Mesenchymal stem cell (in vitro differentiated cells and primary cell): ENCODE measurements at regions not wholly inside any gene's neighbourhood (a gene's known extent, or its start where the extent isn't known, plus 50 kb on each side); places are given as distances from the start of the nearest gene placed in this dataset.

Source experiments
- DNase-seq: peaks from one replicate; pipeline ENCODE4 v3.0.0-alpha.2; 2013
- H2AFZ ChIP-seq: one replicate; pipeline ENCODE4 v1.6.1; 2013; ENCODE audit warnings: low read depth, mild to moderate bottlenecking, control low read depth, inconsistent platforms, low read length, moderate library complexity
- H2AK5ac ChIP-seq: 2 replicates; pipeline ENCODE4 v1.6.1; 2013; ENCODE audit warnings: low read length, moderate library complexity, mild to moderate bottlenecking, inconsistent platforms; ENCODE audit not compliant: severe bottlenecking
- H2BK120ac ChIP-seq: one replicate; pipeline ENCODE4 v1.6.1; 2013; ENCODE audit warnings: low read depth, mild to moderate bottlenecking, inconsistent platforms, low read length, moderate library complexity
- H2BK12ac ChIP-seq, 2 experiments: one replicate each; pipeline ENCODE4 v1.6.1; 2013; ENCODE audit warnings: inconsistent platforms in 2 of 2, low read length in 2 of 2, mild to moderate bottlenecking in 2 of 2, moderate library complexity in 2 of 2, control low read depth in 1 of 2
- H2BK15ac ChIP-seq: one replicate; pipeline ENCODE4 v1.6.1; 2013; ENCODE audit warnings: mild to moderate bottlenecking, low read depth, inconsistent platforms; ENCODE audit not compliant: poor library complexity, severe bottlenecking
- H2BK5ac ChIP-seq: 2 replicates; pipeline ENCODE4 v1.6.1; 2013; ENCODE audit warnings: low read depth, mild to moderate bottlenecking, low read length, control low read depth, inconsistent platforms; ENCODE audit not compliant: poor library complexity, severe bottlenecking
- H3K14ac ChIP-seq, 2 experiments: one replicate each; pipeline ENCODE4 v1.6.1; 2013; ENCODE audit warnings: inconsistent platforms in 2 of 2, low read length in 2 of 2, control low read depth in 1 of 2, mild to moderate bottlenecking in 1 of 2, moderate library complexity in 1 of 2
- H3K18ac ChIP-seq, 2 experiments: one replicate each; pipeline ENCODE4 v1.6.1; 2013; ENCODE audit warnings: inconsistent platforms in 2 of 2, low read length in 2 of 2, control low read depth in 1 of 2, low read depth in 1 of 2, mild to moderate bottlenecking in 1 of 2
- H3K23ac ChIP-seq, 2 experiments: one replicate each; pipeline ENCODE4 v1.6.1; 2013; ENCODE audit warnings: inconsistent platforms in 2 of 2, low read length in 2 of 2, mild to moderate bottlenecking in 2 of 2, moderate library complexity in 2 of 2, control low read depth in 1 of 2
- H3K27ac ChIP-seq: 2 replicates; pipeline ENCODE4 v1.5.1; 2013; ENCODE audit warnings: mild to moderate bottlenecking, moderate library complexity, low read length, control low read depth, inconsistent platforms; ENCODE audit not compliant: poor library complexity, severe bottlenecking
- H3K27me3 ChIP-seq, 2 experiments: 2 replicates each; pipeline versions ENCODE4 v1.6.1 to v1.7.0; 2013; ENCODE audit warnings: low read length in 2 of 2, mild to moderate bottlenecking in 2 of 2, moderate library complexity in 2 of 2, control low read depth in 1 of 2, inconsistent platforms in 1 of 2; ENCODE audit not compliant: control insufficient read depth in 1 of 2, insufficient read depth in 1 of 2
- H3K36me3 ChIP-seq, 2 experiments: 2 replicates each; pipeline versions ENCODE4 v1.6.1 to v1.7.0; 2013; ENCODE audit warnings: low read length in 2 of 2, control low read depth in 1 of 2, inconsistent platforms in 1 of 2, low read depth in 1 of 2, mild to moderate bottlenecking in 1 of 2; ENCODE audit not compliant: insufficient read depth in 2 of 2, control insufficient read depth in 1 of 2
- H3K4ac ChIP-seq, 2 experiments: one replicate each; pipeline ENCODE4 v1.6.1; 2013; ENCODE audit warnings: inconsistent platforms in 2 of 2, low read length in 2 of 2, mild to moderate bottlenecking in 2 of 2, moderate library complexity in 2 of 2, control low read depth in 1 of 2, low read depth in 1 of 2
- H3K4me1 ChIP-seq: 2 replicates; pipeline ENCODE4 v1.6.1; 2013; ENCODE audit warnings: low read depth, low read length, control low read depth; ENCODE audit not compliant: control insufficient read depth, insufficient read depth
- H3K4me2 ChIP-seq: 2 replicates; pipeline ENCODE4 v1.6.1; 2013; ENCODE audit warnings: low read length, mild to moderate bottlenecking, inconsistent platforms; ENCODE audit not compliant: poor library complexity, severe bottlenecking
- H3K4me3 ChIP-seq, 2 experiments: 2 replicates each; pipeline versions ENCODE4 v1.5.1 to v1.7.0; 2013; ENCODE audit warnings: low read length in 2 of 2, mild to moderate bottlenecking in 2 of 2, control low read depth in 1 of 2, low read depth in 1 of 2; ENCODE audit not compliant: insufficient read depth in 1 of 2
- H3K79me1 ChIP-seq: replicated peaks from 2 replicates; pipeline ENCODE4 v1.6.1; 2013; ENCODE audit warnings: mild to moderate bottlenecking, control low read depth, low read length, inconsistent platforms; ENCODE audit not compliant: poor library complexity, severe bottlenecking
- H3K9ac ChIP-seq: 2 replicates; pipeline ENCODE4 v1.7.0; 2013; ENCODE audit warnings: mild to moderate bottlenecking, low read length, moderate library complexity
- H3K9me3 ChIP-seq: 2 replicates; pipeline ENCODE4 v1.7.0; 2013; ENCODE audit warnings: mild to moderate bottlenecking, low read length; ENCODE audit not compliant: control insufficient read depth
- H4K8ac ChIP-seq: one replicate; pipeline ENCODE4 v1.6.1; 2013; ENCODE audit warnings: inconsistent platforms, mild to moderate bottlenecking, low read length, moderate library complexity
- H4K91ac ChIP-seq: one replicate; pipeline ENCODE4 v1.6.1; 2013; ENCODE audit warnings: mild to moderate bottlenecking, low read length, inconsistent platforms
- WGBS: methylation state at CpG from one replicate; pipeline ENCODE4 v1.1.7; 2013; ENCODE audit warnings: mixed read lengths; 5-methylcytosine and 5-hydroxymethylcytosine counted together

DNA sequence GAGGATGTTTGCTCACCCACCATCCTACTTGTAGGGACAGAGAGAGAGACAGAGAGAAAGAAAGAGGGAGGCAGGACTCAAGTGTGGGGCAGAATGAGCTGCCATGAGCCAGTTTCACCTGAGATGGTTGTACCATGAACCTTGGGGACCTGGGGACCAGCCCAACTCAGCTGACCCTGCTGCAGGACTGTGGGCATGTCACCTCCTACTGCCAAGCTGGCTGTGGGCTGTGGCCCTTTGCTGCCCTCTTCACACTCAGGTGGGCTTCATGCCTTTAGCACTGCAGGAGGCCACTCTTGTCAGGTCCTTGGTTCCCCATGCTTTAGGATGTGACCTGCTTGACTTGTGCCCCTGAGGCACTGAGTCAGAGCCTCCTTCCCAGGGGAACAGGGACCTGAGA lies 108.2 kb upstream of the PCBD1 start:
- H3K9me3 ChIP-seq: no peaks in the 10 kb centered on the region
- H3K27ac ChIP-seq: no peak overlapping the region
- H2AK5ac ChIP-seq: no peak overlapping the region
- H3K23ac ChIP-seq: no peak overlapping the region
- no peak overlapping the region for H4K8ac ChIP-seq
- H3K9ac ChIP-seq: no peak overlapping the region
- H3K36me3 ChIP-seq: no peaks in the 10 kb centered on the region
- H3K79me1 ChIP-seq: no peaks in the 10 kb centered on the region
- no peak overlapping the region for H3K4ac ChIP-seq
- no peak for DNase-seq
- H3K27me3 ChIP-seq: peaks cover 56 to 86% of the 10 kb centered on the region in 2 experiments
- H3K18ac ChIP-seq: no peak overlapping the region
- H2BK120ac ChIP-seq: no peak overlapping the region
- H2BK5ac ChIP-seq: no peak overlapping the region
- H3K4me2 ChIP-seq: no peak overlapping the region
- H3K14ac ChIP-seq: no peak overlapping the region
- H2BK15ac ChIP-seq: no peak overlapping the region
- no peak overlapping the region for H3K4me3 ChIP-seq
- no peaks in the 10 kb centered on the region for H3K4me1 ChIP-seq
- no peak overlapping the region for H4K91ac ChIP-seq
- no peak overlapping the region for H2AFZ ChIP-seq
- no peak overlapping the region for H2BK12ac ChIP-seq

DNA sequence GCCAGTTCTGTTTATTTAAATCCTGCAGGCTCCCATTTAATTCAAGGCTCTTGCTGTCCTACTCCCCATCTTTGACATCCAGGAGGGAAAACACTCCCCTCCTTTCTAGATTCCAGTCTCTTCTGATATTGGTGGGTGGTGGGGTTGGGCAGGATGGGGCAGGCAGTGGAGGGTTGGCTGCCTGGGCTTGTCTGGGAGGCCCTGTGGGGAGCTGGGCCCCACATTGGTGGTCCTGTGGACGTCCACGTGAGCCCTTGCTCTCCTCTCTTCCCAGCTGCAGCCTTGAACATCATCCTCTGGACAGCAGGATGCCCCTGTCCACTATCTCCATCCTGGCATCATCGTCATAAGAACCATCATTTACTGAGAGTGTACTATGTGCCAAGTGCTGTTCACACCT lies 108.9 kb upstream of the PCBD1 start:
- Histone ChIP-seq H4K8ac (no peak overlapping the region), H3K4ac (no peak overlapping the region), H2AFZ (no peak overlapping the region), H3K4me2 (no peak overlapping the region), H3K9me3 (no peaks in the 10 kb centered on the region), H3K4me3 (no peak overlapping the region), H3K18ac (no peak overlapping the region), H2BK15ac (no peak overlapping the region), H3K27me3 (peaks cover 55 to 86% of the 10 kb centered on the region in 2 experiments), H3K9ac (no peak overlapping the region), H3K79me1 (no peaks in the 10 kb centered on the region), H3K14ac (no peak overlapping the region), H3K36me3 (no peaks in the 10 kb centered on the region), H3K27ac (no peak overlapping the region), H4K91ac (no peak overlapping the region), H2BK5ac (no peak overlapping the region), H2BK120ac (no peak overlapping the region), H2BK12ac (no peak overlapping the region), H3K4me1 (no peaks in the 10 kb centered on the region), H2AK5ac (no peak overlapping the region), H3K23ac (no peak overlapping the region)
- DNase-seq: no peak
- 34% methylated on average over 3 of the region's 3 CpGs for WGBS

DNA sequence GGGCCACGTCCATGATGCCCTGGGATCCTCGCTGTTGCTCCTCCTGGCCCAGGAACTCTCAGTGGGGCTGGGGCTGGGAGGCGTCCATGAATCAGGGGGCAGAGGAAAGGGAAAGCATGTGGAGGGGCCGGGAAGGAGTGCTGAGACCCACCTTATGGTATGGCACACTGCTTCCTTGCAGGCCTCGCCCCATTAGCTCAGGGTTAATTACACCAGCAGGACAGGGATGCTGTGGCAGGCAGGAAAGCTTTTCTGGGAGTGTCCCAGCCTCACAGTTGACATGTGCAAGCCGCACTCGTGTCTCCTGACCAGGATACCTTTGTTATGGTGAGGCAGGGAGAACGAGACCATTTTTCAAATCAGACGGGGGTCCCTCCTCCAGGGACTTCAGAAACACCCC lies 109.7 kb upstream of the PCBD1 start:
- Histone ChIP-seq H3K4me2 (no peak overlapping the region), H2BK5ac (no peak overlapping the region), H2BK120ac (no peak overlapping the region), H3K4me1 (no peaks in the 10 kb centered on the region), H3K9ac (no peak overlapping the region), H3K4ac (no peak overlapping the region), H3K27me3 (peaks cover 46 to 86% of the 10 kb centered on the region in 2 experiments), H3K9me3 (no peaks in the 10 kb centered on the region), H2BK12ac (no peak overlapping the region), H4K91ac (no peak overlapping the region), H3K23ac (no peak overlapping the region), H3K27ac (no peak overlapping the region), H3K36me3 (no peaks in the 10 kb centered on the region), H2BK15ac (no peak overlapping the region), H2AK5ac (no peak overlapping the region), H3K18ac (no peak overlapping the region), H3K14ac (no peak overlapping the region), H3K79me1 (no peaks in the 10 kb centered on the region), H4K8ac (peak overlapping the region; percentile 14), H3K4me3 (no peak overlapping the region), H2AFZ (no peak overlapping the region)
- DNase-seq: no peak
- WGBS: 66% methylated on average over 9 of the region's 9 CpGs

DNA sequence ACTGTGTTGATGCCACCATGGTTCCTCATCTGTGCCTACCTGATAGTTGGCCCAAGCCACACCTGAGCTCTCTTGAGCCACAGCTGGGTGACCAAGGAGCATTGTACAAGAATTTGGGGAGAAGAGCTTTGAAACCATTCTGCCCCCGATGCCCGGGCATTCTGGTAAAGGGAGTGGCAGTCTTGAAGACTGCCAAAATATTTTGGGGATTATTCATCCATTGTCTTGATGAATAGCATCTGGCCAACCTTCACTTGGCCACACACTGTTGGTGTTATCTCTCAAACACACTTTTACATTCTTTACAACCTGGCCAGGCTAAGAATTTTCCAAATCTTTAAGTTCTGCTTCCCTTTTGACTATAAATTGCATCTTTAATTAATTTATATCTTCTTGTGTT lies 113.1 kb upstream of the PCBD1 start:
- Histone ChIP-seq H4K8ac (no peak overlapping the region), H3K4ac (no peak overlapping the region), H3K4me2 (no peak overlapping the region), H3K36me3 (no peaks in the 10 kb centered on the region), H3K9me3 (no peaks in the 10 kb centered on the region), H2AFZ (no peak overlapping the region), H3K4me1 (no peaks in the 10 kb centered on the region), H3K18ac (no peak overlapping the region), H3K27me3 (peaks cover 36 to 85% of the 10 kb centered on the region in 2 experiments), H2BK12ac (no peak overlapping the region), H3K4me3 (no peak overlapping the region), H2BK5ac (no peak overlapping the region), H2BK120ac (no peak overlapping the region), H3K79me1 (no peaks in the 10 kb centered on the region), H3K27ac (no peak overlapping the region), H3K14ac (no peak overlapping the region), H2BK15ac (no peak overlapping the region), H3K23ac (no peak overlapping the region), H4K91ac (no peak overlapping the region), H2AK5ac (no peak overlapping the region), H3K9ac (no peak overlapping the region)
- WGBS: 94% methylated on average over 2 of the region's 2 CpGs
- no peak for DNase-seq
